Gastroesophageal sphincter (tissue), 4 donors: ENCODE measurements at regions not wholly inside any gene's neighbourhood (a gene's known extent, or its start where the extent isn't known, plus 50 kb on each side); places are given as distances from the start of the nearest gene placed in this dataset.
A peak's percentile ranks its signal among the peaks of the same experiment; 100 is the strongest.

Source experiments
- ATAC-seq: fragments of 150-250 bp; one replicate; pipeline ENCODE4 v1.9.1; 2016; ENCODE audit warnings: mild to moderate bottlenecking, moderate library complexity
- H3K27ac ChIP-seq, 4 donors: fragments of 200-600 bp; sonication (generic) in 3 of 4; 1 replicate in 3 of 4; 2 replicates in 1 of 4; pipeline ENCODE4 v1.5.1; 2016 to 2019
- H3K27me3 ChIP-seq: fragments of 200-600 bp; sonication (generic); one replicate; pipeline ENCODE4 v1.5.1; 2019
- H3K36me3 ChIP-seq, 2 donors: fragments of 200-600 bp; sonication (generic); one replicate each; pipeline ENCODE4 v1.5.1; 2019; ENCODE audit warnings: control low read depth in 1 of 2
- H3K4me1 ChIP-seq, 3 donors: fragments of 200-600 bp; sonication (generic); 1 replicate in 2 of 3; 2 replicates in 1 of 3; pipeline ENCODE4 v1.5.1; 2016 to 2019; ENCODE audit warnings: control low read depth in 2 of 3
- H3K4me3 ChIP-seq, 2 donors: fragments of 200-600 bp; sonication (generic); one replicate each; pipeline ENCODE4 v1.5.1; 2019; ENCODE audit warnings: mild to moderate bottlenecking in 1 of 2, moderate library complexity in 1 of 2
- H3K9me3 ChIP-seq, 3 donors: fragments of 200-600 bp; sonication (generic); one replicate each; pipeline ENCODE4 v1.5.1; 2017 to 2019; ENCODE audit warnings: control low read depth in 2 of 3
- EP300 ChIP-seq: sonication (generic); formaldehyde crosslinking; IDR thresholded peaks from one replicate; pipeline ENCODE4 v1.6.1; 2017; ENCODE audit warnings: antibody characterized with exemption, mild to moderate bottlenecking
- POLR2A ChIP-seq, 2 donors: fragments of 450-650 bp; IDR thresholded peaks; one replicate each; pipeline ENCODE4 v1.6.1; 2017; ENCODE audit warnings: antibody characterized with exemption in 2 of 2, mild to moderate bottlenecking in 2 of 2, moderate library complexity in 1 of 2
- POLR2AphosphoS5 ChIP-seq: sonication (generic); formaldehyde crosslinking; IDR thresholded peaks from one replicate; pipeline ENCODE4 v1.6.1; 2017; ENCODE audit warnings: antibody characterized with exemption
- WGBS, 2 donors: methylation state at CpG; one replicate each; pipeline ENCODE4 v1.1.5; 2018; ENCODE audit warnings: low coverage in 1 of 2; 5-methylcytosine and 5-hydroxymethylcytosine counted together
- TF ChIP-seq, protein P1 (sequence below), 4 experiments: fragments of 200-600 bp in 2 of 4; fragments of 450-650 bp in 2 of 4; sonication (generic) in 1 of 4; IDR thresholded peaks; one replicate each; pipeline ENCODE4 v1.5.1; 2017 to 2019; ENCODE audit warnings: antibody characterized with exemption in 4 of 4, mild to moderate bottlenecking in 2 of 4, moderate library complexity in 2 of 4

DNA sequence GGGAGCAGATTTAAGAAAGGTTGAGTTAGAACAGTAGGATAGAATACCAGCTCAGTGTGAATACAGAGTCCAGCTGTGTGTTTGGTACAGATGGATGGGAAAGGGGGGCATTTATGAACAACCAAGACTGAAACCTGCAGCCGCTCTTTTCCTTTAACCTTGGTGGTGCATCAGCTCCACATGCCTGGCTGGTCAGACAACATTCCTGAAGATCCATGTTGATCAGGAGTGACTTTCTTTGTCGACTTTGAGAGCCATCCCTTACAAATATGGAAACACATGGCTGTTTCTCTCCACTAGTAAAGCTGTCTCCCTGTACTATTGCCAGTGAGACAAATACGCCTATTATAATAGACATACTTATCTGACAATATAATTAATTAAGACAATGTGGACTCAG lies 476.5 kb upstream of the IGFBP3 start:
- 71 to 89% methylated on average over 2 to 3 of the region's 3 CpGs for WGBS, 2 donors
- TF ChIP-seq POLR2A (IDR thresholded peaks at IDR 0.05) (no peak), EP300 (no peak), POLR2AphosphoS5 (no peak)
- TF ChIP-seq, protein P1, sequence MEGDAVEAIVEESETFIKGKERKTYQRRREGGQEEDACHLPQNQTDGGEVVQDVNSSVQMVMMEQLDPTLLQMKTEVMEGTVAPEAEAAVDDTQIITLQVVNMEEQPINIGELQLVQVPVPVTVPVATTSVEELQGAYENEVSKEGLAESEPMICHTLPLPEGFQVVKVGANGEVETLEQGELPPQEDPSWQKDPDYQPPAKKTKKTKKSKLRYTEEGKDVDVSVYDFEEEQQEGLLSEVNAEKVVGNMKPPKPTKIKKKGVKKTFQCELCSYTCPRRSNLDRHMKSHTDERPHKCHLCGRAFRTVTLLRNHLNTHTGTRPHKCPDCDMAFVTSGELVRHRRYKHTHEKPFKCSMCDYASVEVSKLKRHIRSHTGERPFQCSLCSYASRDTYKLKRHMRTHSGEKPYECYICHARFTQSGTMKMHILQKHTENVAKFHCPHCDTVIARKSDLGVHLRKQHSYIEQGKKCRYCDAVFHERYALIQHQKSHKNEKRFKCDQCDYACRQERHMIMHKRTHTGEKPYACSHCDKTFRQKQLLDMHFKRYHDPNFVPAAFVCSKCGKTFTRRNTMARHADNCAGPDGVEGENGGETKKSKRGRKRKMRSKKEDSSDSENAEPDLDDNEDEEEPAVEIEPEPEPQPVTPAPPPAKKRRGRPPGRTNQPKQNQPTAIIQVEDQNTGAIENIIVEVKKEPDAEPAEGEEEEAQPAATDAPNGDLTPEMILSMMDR (IDR thresholded peaks at IDR 0.05) = no peak
- no peak for ATAC-seq
- Histone ChIP-seq H3K9me3 (peaks cover 0 to 14% (median 0%) of the 10 kb centered on the region in 3 donors), H3K4me1 (no peaks in the 10 kb centered on the region), H3K36me3 (no peaks in the 10 kb centered on the region), H3K27me3 (no peaks in the 10 kb centered on the region), H3K27ac (no peak overlapping the region), H3K4me3 (no peak overlapping the region)

DNA sequence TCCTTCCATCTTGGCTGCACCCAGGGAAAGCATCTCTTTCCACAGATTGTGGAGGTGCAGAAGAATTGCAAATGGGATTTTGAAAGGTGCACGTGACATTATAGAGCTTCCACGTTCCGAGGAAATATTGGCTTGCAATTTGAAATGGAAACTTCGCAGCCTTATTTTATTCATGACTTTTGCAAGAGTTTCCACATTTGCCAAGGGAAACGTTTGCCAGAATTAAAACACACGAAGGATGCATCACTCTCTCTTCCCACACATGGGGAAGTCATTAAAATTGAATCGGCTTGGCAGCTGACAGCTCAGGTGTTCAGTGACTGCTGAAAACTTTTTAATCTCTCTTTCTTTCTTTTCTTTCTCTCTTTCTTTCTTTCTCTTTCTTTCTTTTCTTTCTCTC lies 475.4 kb upstream of the IGFBP3 start:
- Histone ChIP-seq H3K27me3 (no peaks in the 10 kb centered on the region), H3K27ac (no peak overlapping the region), H3K36me3 (no peaks in the 10 kb centered on the region), H3K4me1 (no peaks in the 10 kb centered on the region), H3K4me3 (no peak overlapping the region), H3K9me3 (peaks cover 0 to 7% (median 0%) of the 10 kb centered on the region in 3 donors)
- peak; percentile 19 for ATAC-seq
- TF ChIP-seq EP300 (no peak), POLR2A (IDR thresholded peaks at IDR 0.05) (no peak), POLR2AphosphoS5 (no peak)
- TF ChIP-seq, protein P1 (IDR thresholded peaks at IDR 0.05) = no peak
- 42% methylated on average over 7 of the region's 7 CpGs for WGBS, 2 donors

DNA sequence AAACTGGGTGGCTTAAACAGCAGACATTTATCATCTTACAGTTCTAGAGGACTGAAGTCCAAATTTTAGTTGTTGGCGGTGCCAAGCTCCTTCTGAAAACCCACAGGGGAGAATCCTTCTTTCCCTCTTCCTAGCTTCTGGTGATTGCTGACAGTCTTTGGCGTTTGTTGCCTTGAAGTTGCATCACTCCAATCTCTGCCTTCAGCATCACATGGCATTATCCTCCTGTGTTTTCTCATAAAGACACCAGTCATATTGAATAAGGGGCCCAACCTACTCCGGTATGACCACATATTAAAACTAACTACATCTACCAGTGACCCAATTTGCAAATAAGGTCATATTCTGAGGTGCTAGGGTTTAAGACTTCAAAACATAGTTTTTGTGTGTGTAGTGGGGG lies 472.1 kb upstream of the IGFBP3 start:
- Histone ChIP-seq H3K4me3 (no peak overlapping the region), H3K27me3 (no peaks in the 10 kb centered on the region), H3K36me3 (no peaks in the 10 kb centered on the region), H3K9me3 (no peaks in the 10 kb centered on the region), H3K27ac (no peak overlapping the region), H3K4me1 (no peaks in the 10 kb centered on the region)
- peak; percentile 34 for ATAC-seq
- WGBS, 2 donors = 51 to 68% methylated on average over 3 of the region's 3 CpGs
- no peak for TF ChIP-seq EP300
- TF ChIP-seq POLR2A (IDR thresholded peaks at IDR 0.05) = no peak
- no peak for TF ChIP-seq POLR2AphosphoS5
- TF ChIP-seq, protein P1 (IDR thresholded peaks at IDR 0.05) = no peak

DNA sequence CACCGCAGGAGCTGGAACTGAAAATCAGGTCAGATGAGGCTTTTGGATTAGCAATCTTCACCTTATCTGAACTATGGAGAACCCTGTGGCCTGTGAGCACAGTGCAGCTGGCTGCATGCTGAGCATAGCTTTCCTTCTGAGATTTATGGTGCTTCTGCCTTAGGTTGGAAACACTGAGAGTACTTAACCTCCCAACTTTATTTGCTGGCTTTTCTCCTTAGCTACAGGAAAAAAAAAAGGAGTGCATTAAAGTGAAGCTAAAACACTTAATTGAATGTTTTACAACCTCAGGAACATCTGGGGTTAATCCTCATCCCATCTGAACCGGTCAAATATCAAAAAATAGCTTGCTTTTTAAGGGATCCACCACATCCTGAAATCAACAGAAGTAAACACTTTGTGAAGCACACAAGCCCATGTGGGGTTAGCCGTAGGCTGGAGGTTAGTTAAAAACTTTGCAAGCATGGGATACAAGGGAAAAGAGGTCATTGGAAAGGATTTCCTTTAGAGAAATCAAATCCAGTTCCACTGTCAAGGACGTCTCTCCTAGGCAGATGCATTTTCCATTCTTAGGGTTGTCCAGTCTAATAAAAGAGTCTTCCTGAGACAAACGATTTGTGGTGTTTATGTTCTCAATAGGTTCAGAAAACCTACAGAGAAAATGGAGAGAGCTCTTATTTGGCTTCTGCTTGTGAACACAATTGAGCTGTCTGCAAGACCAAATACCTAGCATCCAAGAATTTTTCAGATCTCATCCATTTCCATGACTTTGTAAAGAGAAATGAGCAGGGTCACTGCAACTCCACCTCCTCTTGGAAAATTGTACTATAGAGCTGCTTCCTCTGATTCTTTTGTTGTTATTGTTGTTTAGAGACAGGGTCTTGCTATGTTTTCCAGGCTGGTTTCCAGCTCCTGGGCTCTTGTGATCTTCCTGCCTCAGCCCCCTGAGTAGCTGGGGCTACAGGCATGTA lies 470.4 kb upstream of the IGFBP3 start:
- no peak for ATAC-seq
- Histone ChIP-seq H3K4me3 (no peak overlapping the region), H3K9me3 (no peaks in the 10 kb centered on the region), H3K27me3 (no peaks in the 10 kb centered on the region), H3K27ac (no peak overlapping the region), H3K36me3 (no peaks in the 10 kb centered on the region), H3K4me1 (no peaks in the 10 kb centered on the region)
- TF ChIP-seq POLR2AphosphoS5 = no peak
- no peak for TF ChIP-seq POLR2A (IDR thresholded peaks at IDR 0.05)
- TF ChIP-seq, protein P1 (IDR thresholded peaks at IDR 0.05) = no peak
- no peak for TF ChIP-seq EP300
- WGBS, 2 donors = 32 to 57% methylated on average over 5 of the region's 5 CpGs

DNA sequence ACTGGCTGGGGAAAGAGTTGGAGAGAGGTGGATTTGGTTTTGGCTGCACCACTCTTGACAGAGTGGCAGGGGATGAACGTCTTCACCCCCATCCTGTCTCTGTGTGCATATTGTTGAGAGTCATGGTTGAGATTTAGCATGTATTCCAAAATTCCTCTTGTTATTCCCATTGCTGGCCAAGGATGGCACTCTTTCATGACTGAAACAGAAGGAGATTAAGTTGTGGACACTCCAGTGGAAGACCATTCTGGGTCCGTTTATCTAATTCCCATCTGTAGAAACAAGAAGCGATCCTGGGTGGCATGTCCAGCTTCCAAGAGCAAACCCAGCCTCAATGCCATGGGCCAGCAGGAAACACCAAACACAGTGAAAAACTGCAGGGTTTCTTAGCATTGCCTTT lies 469.0 kb upstream of the IGFBP3 start:
- no peaks in the 10 kb centered on the region for H3K36me3 ChIP-seq
- WGBS, 2 donors = 71 to 94% methylated on average over 2 of the region's 3 CpGs
- no peak overlapping the region for H3K4me3 ChIP-seq
- H3K9me3 ChIP-seq = no peaks in the 10 kb centered on the region
- no peak for ATAC-seq
- no peaks in the 10 kb centered on the region for H3K27me3 ChIP-seq
- no peak for TF ChIP-seq POLR2AphosphoS5
- TF ChIP-seq, protein P1 (IDR thresholded peaks at IDR 0.05) = no peak
- TF ChIP-seq POLR2A (IDR thresholded peaks at IDR 0.05) = no peak
- TF ChIP-seq EP300 = no peak
- no peak overlapping the region for H3K27ac ChIP-seq
- no peaks in the 10 kb centered on the region for H3K4me1 ChIP-seq
